Motor neuron (in vitro differentiated cells): ENCODE measurements at regions not wholly inside any gene's neighbourhood (a gene's known extent, or its start where the extent isn't known, plus 50 kb on each side); places are given as distances from the start of the nearest gene placed in this dataset.
"Not testable (repeated sequence)": the region's sequence is repeated elsewhere in the genome, so short reads cannot be mapped to it uniquely, and the experiment has no call there.

Experiments
- ATAC-seq, 8 experiments: fragments of 200-7000 bp; cut with Tn5 transposase; replicated peaks in 6 of 8; 2 replicates each; pipeline ENCODE4 v1.8.0; 2021; ENCODE audit warnings: mild to moderate bottlenecking in 8 of 8, moderate library complexity in 8 of 8
- H3K27ac ChIP-seq, 2 donors: fragments of 250-450 bp; sonication (Bioruptor Pico); 2 replicates each; pipeline ENCODE4 v1.9.0; 2021; ENCODE audit warnings: antibody characterized with exemption in 2 of 2, mild to moderate bottlenecking in 2 of 2, moderate library complexity in 1 of 2
- H3K4me1 ChIP-seq, 2 donors: fragments of 250-450 bp; sonication (Bioruptor Pico); replicated peaks in 1 of 2; 2 replicates each; pipeline ENCODE4 v1.6.1; 2021; ENCODE audit warnings: antibody characterized with exemption in 2 of 2, mild to moderate bottlenecking in 2 of 2, moderate library complexity in 1 of 2
- H3K4me3 ChIP-seq, 5 donors: fragments of 250-450 bp; sonication (Bioruptor Pico); 2 replicates each; pipeline ENCODE4 v1.9.0; 2021; ENCODE audit warnings: antibody characterized with exemption in 5 of 5, mild to moderate bottlenecking in 5 of 5, moderate library complexity in 4 of 5
- WGBS, 10 experiments: fragments of 450-650 bp; shearing (Covaris generic); methylation state at CpG; one replicate each; pipeline ENCODE4 v1.0.0; 2022; 5-methylcytosine and 5-hydroxymethylcytosine counted together
- in situ Hi-C, 9 experiments: fragments of 400-800 bp; cut with MboI; loops; one replicate each; pipeline ENCODE4 v1.15.0; 2021; ENCODE audit warnings: low sequenced_read_pairs in 9 of 9, low pct_unique_long_range_greater_than_20kb in 2 of 9; ENCODE audit not compliant: unreplicated experiment in 9 of 9

GRCh38 chr7:55743454-55743717, 119.2 kb downstream of the SEPTIN14 start:
- WGBS, 10 experiments, result no CpG with 5 or more reads among the region's 12 CpGs
- not testable (repeated sequence) for H3K4me1 ChIP-seq

GRCh38 chr7:55742651-55743453, 119.7 kb downstream of the SEPTIN14 start:
- H3K27ac ChIP-seq, H3K4me1 ChIP-seq, in situ Hi-C loops, ATAC-seq, H3K4me3 ChIP-seq: not testable (repeated sequence)
- 60 to 100% methylated on average over 1 to 2 of the region's 37 CpGs; no CpG with 5 or more reads in 8 of the 10 experiments for WGBS, 10 experiments

More at GRCh38 chr7:55743454-55743717, 119.2 kb downstream of the SEPTIN14 start:
- ATAC-seq, H3K27ac ChIP-seq, H3K4me3 ChIP-seq, in situ Hi-C loops: not testable (repeated sequence)

GRCh38 chr7:55741721-55742631, 120.6 kb downstream of the SEPTIN14 start:
- H3K4me1 ChIP-seq, H3K27ac ChIP-seq, H3K4me3 ChIP-seq, in situ Hi-C loops, ATAC-seq: not testable (repeated sequence)
- 60% methylated on average over 2 of the region's 47 CpGs; no CpG with 5 or more reads in 9 of the 10 experiments for WGBS, 10 experiments

GRCh38 chr7:55740633-55741250, 121.8 kb downstream of the SEPTIN14 start:
- H3K27ac ChIP-seq, H3K4me3 ChIP-seq, H3K4me1 ChIP-seq, in situ Hi-C loops, ATAC-seq: not testable (repeated sequence)
- WGBS, 10 experiments, result 64 to 100% (median 86%) methylated on average over 1 to 8 of the region's 27 CpGs

GRCh38 chr7:55740053-55740452, 122.5 kb downstream of the SEPTIN14 start:
- ATAC-seq, H3K4me1 ChIP-seq, H3K27ac ChIP-seq, H3K4me3 ChIP-seq, in situ Hi-C loops: not testable (repeated sequence)
- no CpG with 5 or more reads among the region's 8 CpGs for WGBS, 10 experiments

GRCh38 chr7:55736641-55737221, 125.8 kb downstream of the SEPTIN14 start:
- WGBS, 10 experiments, result 0 to 25% methylated on average over 1 to 2 of the region's 11 CpGs; no CpG with 5 or more reads in 8 of the 10 experiments
- H3K4me3 ChIP-seq, ATAC-seq, H3K4me1 ChIP-seq, H3K27ac ChIP-seq, in situ Hi-C loops: not testable (repeated sequence)

GRCh38 chr7:55733241-55734140, 129.1 kb downstream of the SEPTIN14 start:
- peak in 3 of 8 experiments; percentile 40 to 79 (median 53) for ATAC-seq
- no peaks in the 10 kb centered on the region for H3K4me1 ChIP-seq
- no peak overlapping the region for H3K4me3 ChIP-seq
- no peak overlapping the region for H3K27ac ChIP-seq
- 15 to 52% (median 39%) methylated on average over 2 to 8 of the region's 8 CpGs for WGBS, 10 experiments
- in situ Hi-C loops, result no loop called here

- WGBS, 10 experiments, result 54 to 95% (median 89%) methylated on average over 2 to 12 of the region's 16 CpGs; no CpG with 5 or more reads in 2 of the 10 experiments
- Histone ChIP-seq H3K4me1 (no peaks in the 10 kb centered on the region), H3K27ac (no peak overlapping the region), H3K4me3 (no peak overlapping the region)
- in situ Hi-C loops, result no loop called here
- ATAC-seq, result no peak
Measured at GRCh38 chr7:55731931-55732330, 130.6 kb downstream of the SEPTIN14 start.

- Histone ChIP-seq H3K4me3 (no peak overlapping the region), H3K4me1 (no peaks in the 10 kb centered on the region), H3K27ac (no peak overlapping the region)
- in situ Hi-C loops, result no loop called here
- 20 to 89% (median 60%) methylated on average over 1 to 2 of the region's 2 CpGs; no CpG with 5 or more reads in 2 of the 10 experiments for WGBS, 10 experiments
- ATAC-seq, result peak in 2 of 8 experiments; percentile 38 to 63
Measured at GRCh38 chr7:55730197-55730596, 132.4 kb downstream of the SEPTIN14 start.

GRCh38 chr7:55723621-55723941, 139.0 kb downstream of the SEPTIN14 start:
- WGBS, 10 experiments, result 27 to 58% methylated on average over 3 of the region's 7 CpGs; no CpG with 5 or more reads in 8 of the 10 experiments
- no peaks in the 10 kb centered on the region for H3K4me1 ChIP-seq
- peak in 1 of 8 experiments; percentile 63 for ATAC-seq
- in situ Hi-C loops, result no loop called here
- H3K4me3 ChIP-seq, result no peak overlapping the region
- no peak overlapping the region for H3K27ac ChIP-seq

GRCh38 chr7:55722874-55723620, 139.5 kb downstream of the SEPTIN14 start:
- WGBS, 10 experiments, result 0% methylated on average over 1 of the region's 7 CpGs; no CpG with 5 or more reads in 9 of the 10 experiments
- H3K4me3 ChIP-seq, H3K27ac ChIP-seq, H3K4me1 ChIP-seq, in situ Hi-C loops: not testable (repeated sequence)
- peak in 4 of 8 experiments; percentile 71 to 99 (median 96) for ATAC-seq
